ENCODE measurements at regions not wholly inside any gene's neighbourhood (a gene's known extent, or its start where the extent isn't known, plus 50 kb on each side); places are given as distances from the start of the nearest gene placed in this dataset.

- Histone ChIP-seq H3K9ac (ENCODE audit: extremely low read depth, low read length, poor library complexity, severe bottlenecking) (no peak overlapping the region), H3K4me3 (ENCODE audit: low read length) (no peak overlapping the region), H3K27ac (ENCODE audit: low read depth, low read length) (no peak overlapping the region), H3K9me3 (ENCODE audit: control insufficient read depth, low read length) (peaks cover 18% of the 10 kb centered on the region), H3K27me3 (ENCODE audit: control insufficient read depth, insufficient read depth, low read length, poor library complexity, severe bottlenecking) (no peaks in the 10 kb centered on the region), H3K36me3 (ENCODE audit: control insufficient read depth, insufficient read depth, low read length) (no peaks in the 10 kb centered on the region), H3K4me1 (ENCODE audit: control insufficient read depth, insufficient read depth, low read length) (no peaks in the 10 kb centered on the region)
- no peak for DNase-seq
- H3K27me3 Mint-ChIP-seq (ENCODE audit: insufficient read depth): peaks cover 3% of the 10 kb centered on the region
- no peaks in the 10 kb centered on the region for H3K36me3 Mint-ChIP-seq (ENCODE audit: low read depth)
- peaks cover 6% of the 10 kb centered on the region for H3K4me1 Mint-ChIP-seq
- no peak overlapping the region for H3K27ac Mint-ChIP-seq
- TF ChIP-seq CTCF (conservative IDR thresholded peaks at IDR 0.05): no peak
- no peak overlapping the region for H3K4me3 Mint-ChIP-seq
- WGBS, 2 experiments (ENCODE audit: insufficient coverage in 1 of 2, insufficient read length in 1 of 2): 94 to 100% methylated on average over 2 to 3 of the region's 3 CpGs
- H3K9me3 Mint-ChIP-seq: peaks cover 3% of the 10 kb centered on the region
These were observed 73.7 kb upstream of the STK32A start for GRCh38 chr5:147160902-147161700.

GRCh38 chr5:147162740-147163139, 72.1 kb upstream of the STK32A start:
- peaks cover under 1% of the 10 kb centered on the region for H3K27me3 Mint-ChIP-seq (ENCODE audit: insufficient read depth)
- no peaks in the 10 kb centered on the region for H3K36me3 ChIP-seq (ENCODE audit: control insufficient read depth, insufficient read depth, low read length)
- H3K27ac ChIP-seq (ENCODE audit: low read depth, low read length): no peak overlapping the region
- no peak overlapping the region for H3K9ac ChIP-seq (ENCODE audit: extremely low read depth, low read length, poor library complexity, severe bottlenecking)
- no peak overlapping the region for H3K27ac Mint-ChIP-seq
- peaks cover 18% of the 10 kb centered on the region for H3K9me3 ChIP-seq (ENCODE audit: control insufficient read depth, low read length)
- peaks cover 6% of the 10 kb centered on the region for H3K4me1 Mint-ChIP-seq
- H3K36me3 Mint-ChIP-seq (ENCODE audit: low read depth): no peaks in the 10 kb centered on the region
- no peak for TF ChIP-seq CTCF (conservative IDR thresholded peaks at IDR 0.05)
- H3K27me3 ChIP-seq (ENCODE audit: control insufficient read depth, insufficient read depth, low read length, poor library complexity, severe bottlenecking): no peaks in the 10 kb centered on the region
- no peaks in the 10 kb centered on the region for H3K4me1 ChIP-seq (ENCODE audit: control insufficient read depth, insufficient read depth, low read length)
- no peak for DNase-seq
- H3K4me3 ChIP-seq (ENCODE audit: low read length): no peak overlapping the region
- no peak overlapping the region for H3K4me3 Mint-ChIP-seq
- peaks cover 3% of the 10 kb centered on the region for H3K9me3 Mint-ChIP-seq
- 97% methylated on average over 5 to 7 of the region's 7 CpGs for WGBS, 2 experiments (ENCODE audit: insufficient coverage in 1 of 2, insufficient read length in 1 of 2)

GRCh38 chr5:147167529-147167928, 67.3 kb upstream of the STK32A start:
- Mint-ChIP-seq H3K27me3 (ENCODE audit: insufficient read depth) (no peaks in the 10 kb centered on the region), H3K36me3 (ENCODE audit: low read depth) (no peaks in the 10 kb centered on the region), H3K4me3 (no peak overlapping the region), H3K27ac (no peak overlapping the region), H3K9me3 (peaks cover 6% of the 10 kb centered on the region), H3K4me1 (peaks cover 14% of the 10 kb centered on the region)
- 84% methylated on average over 2 of the region's 3 CpGs; no CpG with 5 or more reads in 1 of the 2 experiments for WGBS, 2 experiments (ENCODE audit: insufficient coverage in 1 of 2, insufficient read length in 1 of 2)
- no peak for DNase-seq
- Histone ChIP-seq H3K4me1 (ENCODE audit: control insufficient read depth, insufficient read depth, low read length) (no peaks in the 10 kb centered on the region), H3K27ac (ENCODE audit: low read depth, low read length) (no peak overlapping the region), H3K36me3 (ENCODE audit: control insufficient read depth, insufficient read depth, low read length) (no peaks in the 10 kb centered on the region), H3K9ac (ENCODE audit: extremely low read depth, low read length, poor library complexity, severe bottlenecking) (no peak overlapping the region), H3K27me3 (ENCODE audit: control insufficient read depth, insufficient read depth, low read length, poor library complexity, severe bottlenecking) (no peaks in the 10 kb centered on the region), H3K9me3 (ENCODE audit: control insufficient read depth, low read length) (peaks cover 18% of the 10 kb centered on the region), H3K4me3 (ENCODE audit: low read length) (no peak overlapping the region)
- TF ChIP-seq CTCF (conservative IDR thresholded peaks at IDR 0.05): no peak

Data from endodermal cell (in vitro differentiated cells).